Suppressor macrophage treated with lipopolysaccharide for 4 hours (primary cell): ENCODE measurements at regions not wholly inside any gene's neighbourhood (a gene's known extent, or its start where the extent isn't known, plus 50 kb on each side); places are given as distances from the start of the nearest gene placed in this dataset.

Source experiments
- DNase-seq: peaks from one replicate; pipeline ENCODE4 v3.0.0-alpha.2; 2020

DNA sequence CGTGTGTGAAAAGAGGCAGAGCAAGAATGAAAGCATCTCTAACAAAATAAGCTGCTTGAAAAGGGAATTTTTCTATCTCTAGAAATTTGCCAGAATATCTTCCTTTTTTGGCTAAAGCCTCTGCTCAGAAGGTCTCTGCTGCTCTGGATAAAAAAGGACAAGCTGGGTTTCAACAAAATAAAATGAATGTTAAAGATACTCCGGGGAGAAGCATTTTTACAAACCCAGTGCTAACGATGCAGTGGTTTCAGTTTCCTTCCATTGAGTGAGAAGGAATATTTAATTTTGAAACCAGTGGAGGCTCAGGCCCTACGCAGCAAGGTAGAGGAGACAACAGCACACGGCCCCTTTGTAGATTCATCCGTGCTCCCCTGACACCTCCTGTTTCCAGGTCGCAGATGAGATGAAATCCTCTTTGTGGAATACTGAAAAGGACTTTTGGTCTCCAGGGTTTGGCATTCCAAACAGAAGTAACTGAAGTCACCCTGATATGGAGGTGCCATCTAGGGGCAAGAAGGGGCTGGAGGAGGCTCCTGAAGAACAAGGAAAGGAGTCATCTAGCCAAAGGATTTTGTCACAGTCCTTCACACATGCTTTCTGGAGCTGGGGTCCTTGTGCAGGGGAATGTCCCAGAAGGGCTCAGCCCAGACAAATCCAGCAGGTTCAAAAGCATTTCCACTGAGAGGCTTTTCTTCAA is 65.7 kb upstream of the SYT6 start:
- peak; percentile 8 for DNase-seq

- DNase-seq = no peak
Measured at GRCh38 chr1:114218361-114219171, 64.9 kb upstream of the SYT6 start.

- no peak for DNase-seq
Measured at GRCh38 chr1:114216431-114217173, 62.9 kb upstream of the SYT6 start.

- no peak for DNase-seq
Measured at GRCh38 chr1:114215436-114215835, 61.8 kb upstream of the SYT6 start.

DNA sequence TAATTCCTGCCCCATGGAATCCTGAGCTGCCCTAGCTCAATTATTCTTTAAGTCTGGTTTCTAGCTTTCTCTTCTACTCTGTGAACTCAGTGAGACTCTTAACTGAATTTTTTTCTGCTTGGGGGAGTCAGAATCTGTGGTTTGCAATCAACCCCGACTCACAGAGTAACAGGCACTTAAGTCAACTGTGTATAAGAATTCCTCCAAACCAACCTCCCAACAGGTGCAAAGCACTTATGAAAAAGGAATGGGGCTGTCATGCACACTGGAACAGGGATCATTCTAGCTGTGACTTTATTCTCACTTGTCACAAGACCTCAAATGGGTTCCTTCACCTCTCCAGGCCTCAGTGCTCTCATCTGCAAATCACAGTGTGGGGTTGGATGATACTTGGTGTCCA is 60.3 kb upstream of the SYT6 start:
- no peak for DNase-seq

- DNase-seq = no peak
Measured at GRCh38 chr1:114209971-114210370, 56.3 kb upstream of the SYT6 start.

- DNase-seq = peak; percentile 32
Measured at GRCh38 chr1:114208714-114209113, 55.0 kb upstream of the SYT6 start.

- no peak for DNase-seq
Measured at GRCh38 chr1:114208106-114208505, 54.4 kb upstream of the SYT6 start.

- no peak for DNase-seq
Measured at GRCh38 chr1:114207635-114208034, 54.0 kb upstream of the SYT6 start.

GRCh38 chr1:114206392-114206791 is 52.7 kb upstream of the SYT6 start:
- DNase-seq = no peak

- DNase-seq = no peak
Measured at GRCh38 chr1:114203595-114204128, 50.0 kb upstream of the SYT6 start.
